Activated CD4-positive, alpha-beta memory T cell treated with anti-CD3 and anti-CD28 coated beads, Interleukin-2, amount 10 ng/mL, durations not matched to agents 7 days and 5 days (primary cell): ENCODE measurements at regions not wholly inside any gene's neighbourhood (a gene's known extent, or its start where the extent isn't known, plus 50 kb on each side); places are given as distances from the start of the nearest gene placed in this dataset.

ENCODE experiments used
- CTCF ChIA-PET: fragments of 350-600 bp; sonication (Branson Sonifier 250); formaldehyde crosslinking; loops from one replicate; lab custom pipeline; 2021; ENCODE audit warnings: antibody characterized with exemption, inconsistent platforms; lab: Charles Lee
- POLR2A ChIA-PET: fragments of 350-600 bp; sonication (Branson Sonifier 250); formaldehyde crosslinking; loops from one replicate; lab custom pipeline; 2021; ENCODE audit warnings: antibody characterized with exemption; lab: Charles Lee
- DNase-seq: peaks from one replicate; pipeline ENCODE4 v3.0.0-alpha.2; 2020
- H3K27ac Mint-ChIP-seq: one replicate; pipeline ENCODE4 v1.8.0; 2021; ENCODE audit warnings: mild to moderate bottlenecking, mixed read lengths
- H3K27me3 Mint-ChIP-seq: one replicate; pipeline ENCODE4 v1.8.0; 2021; ENCODE audit warnings: mixed read lengths
- H3K36me3 Mint-ChIP-seq: one replicate; pipeline ENCODE4 v1.8.0; 2021; ENCODE audit warnings: low read depth, mixed read lengths
- H3K4me1 Mint-ChIP-seq: one replicate; pipeline ENCODE4 v1.8.0; 2021; ENCODE audit warnings: mixed read lengths
- H3K4me3 Mint-ChIP-seq: one replicate; pipeline ENCODE4 v1.8.0; 2021; ENCODE audit warnings: mild to moderate bottlenecking, mixed read lengths
- H3K9me3 Mint-ChIP-seq: one replicate; pipeline ENCODE4 v1.8.0; 2021; ENCODE audit warnings: mixed read lengths

DNA sequence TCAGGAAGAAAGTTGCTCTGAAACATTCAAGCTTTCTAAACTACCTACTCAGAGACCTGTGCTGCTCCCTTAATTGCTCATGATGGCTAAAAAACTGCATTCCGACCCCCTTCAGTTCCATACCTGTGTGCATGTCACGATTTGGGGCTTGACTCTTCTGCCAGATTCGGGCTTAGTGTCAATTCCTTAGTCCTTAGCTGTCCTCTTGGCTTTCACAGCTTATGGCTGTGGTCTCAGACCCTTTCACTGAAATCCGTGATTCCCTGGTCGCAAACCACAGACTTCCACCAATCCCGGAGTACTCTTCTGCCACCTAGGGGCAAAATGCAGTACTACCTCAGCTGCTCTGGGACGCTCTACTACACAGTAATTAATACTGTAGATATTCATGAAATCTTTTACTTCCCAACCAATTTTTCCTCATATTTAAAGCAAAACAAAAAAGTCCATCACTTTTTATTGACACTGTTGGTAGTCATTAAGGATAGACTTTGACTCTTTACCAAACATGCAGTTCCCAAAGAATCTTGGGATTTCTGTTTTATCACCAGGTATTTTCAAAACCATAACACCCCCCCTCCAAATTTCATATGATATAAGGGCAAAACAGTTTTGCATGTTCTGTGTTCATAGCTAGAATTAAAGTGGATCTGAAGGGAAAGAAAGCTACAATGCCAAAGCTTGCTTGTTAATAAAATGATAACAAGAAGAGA, 617.4 kb downstream of the SLCO4C1 start:
- DNase-seq, result peak; percentile 31
- ChIA-PET CTCF (interaction anchor here (0.8 to 2.1 kb wide), 4 partner anchors 9 to 38 kb away, joined by 3 to 8 read pairs (median 4); no protein-coding TSS in a partner anchor), POLR2A (no interaction called here)
- Mint-ChIP-seq H3K27me3 (no peaks in the 10 kb centered on the region), H3K4me3 (no peak overlapping the region), H3K4me1 (no peaks in the 10 kb centered on the region), H3K36me3 (no peaks in the 10 kb centered on the region), H3K9me3 (no peaks in the 10 kb centered on the region), H3K27ac (no peak overlapping the region)

DNA sequence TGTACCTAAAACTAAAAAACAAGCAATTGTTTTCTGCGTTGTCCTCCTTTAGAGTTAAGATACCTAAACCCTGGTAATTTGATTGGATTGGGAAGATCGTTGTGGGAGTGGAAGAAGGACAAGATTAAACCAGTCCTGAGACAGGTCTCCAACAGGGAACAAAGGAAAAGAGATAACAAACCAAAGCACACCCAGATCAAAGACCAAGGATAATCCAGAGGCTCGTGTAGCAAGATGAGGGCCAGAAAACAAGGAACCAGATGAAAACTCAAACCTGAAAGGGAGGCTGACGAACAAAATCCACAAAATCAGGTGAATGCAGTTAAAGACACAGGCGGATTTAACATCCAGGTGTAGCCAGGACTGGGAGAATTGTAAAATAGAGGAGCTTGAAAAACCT, 618.1 kb downstream of the SLCO4C1 start:
- CTCF ChIA-PET, result interaction anchor here (1.3 to 2.1 kb wide), 2 partner anchors 9 to 10 kb away, joined by 4 to 8 read pairs; no protein-coding TSS in a partner anchor
- Mint-ChIP-seq H3K4me1 (no peaks in the 10 kb centered on the region), H3K27me3 (no peaks in the 10 kb centered on the region), H3K9me3 (no peaks in the 10 kb centered on the region), H3K36me3 (no peaks in the 10 kb centered on the region), H3K4me3 (no peak overlapping the region), H3K27ac (no peak overlapping the region)
- POLR2A ChIA-PET, result no interaction called here
- DNase-seq, result no peak

DNA sequence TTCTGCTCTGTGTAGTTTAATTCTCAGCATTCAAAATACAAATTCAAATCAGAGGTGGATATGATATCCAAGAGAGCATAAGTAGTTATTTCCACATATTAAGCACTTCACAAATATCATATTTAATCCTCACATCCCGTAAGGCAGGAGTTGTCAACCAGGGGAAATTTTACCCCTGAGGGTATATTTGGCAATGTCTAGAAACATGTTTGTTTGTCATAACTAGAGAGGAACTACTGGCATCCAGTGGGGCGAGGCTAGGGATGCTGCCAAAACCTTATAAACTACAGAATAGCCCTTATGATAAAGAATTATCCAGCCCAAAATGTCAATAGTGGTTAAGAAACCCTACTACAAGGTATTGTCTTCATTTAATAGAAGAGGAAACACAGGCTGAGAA, 619.4 kb downstream of the SLCO4C1 start:
- Mint-ChIP-seq H3K36me3 (no peaks in the 10 kb centered on the region), H3K4me3 (no peak overlapping the region), H3K4me1 (no peaks in the 10 kb centered on the region), H3K27ac (no peak overlapping the region), H3K9me3 (no peaks in the 10 kb centered on the region), H3K27me3 (no peaks in the 10 kb centered on the region)
- CTCF ChIA-PET, result no interaction called here
- POLR2A ChIA-PET, result no interaction called here
- no peak for DNase-seq

DNA sequence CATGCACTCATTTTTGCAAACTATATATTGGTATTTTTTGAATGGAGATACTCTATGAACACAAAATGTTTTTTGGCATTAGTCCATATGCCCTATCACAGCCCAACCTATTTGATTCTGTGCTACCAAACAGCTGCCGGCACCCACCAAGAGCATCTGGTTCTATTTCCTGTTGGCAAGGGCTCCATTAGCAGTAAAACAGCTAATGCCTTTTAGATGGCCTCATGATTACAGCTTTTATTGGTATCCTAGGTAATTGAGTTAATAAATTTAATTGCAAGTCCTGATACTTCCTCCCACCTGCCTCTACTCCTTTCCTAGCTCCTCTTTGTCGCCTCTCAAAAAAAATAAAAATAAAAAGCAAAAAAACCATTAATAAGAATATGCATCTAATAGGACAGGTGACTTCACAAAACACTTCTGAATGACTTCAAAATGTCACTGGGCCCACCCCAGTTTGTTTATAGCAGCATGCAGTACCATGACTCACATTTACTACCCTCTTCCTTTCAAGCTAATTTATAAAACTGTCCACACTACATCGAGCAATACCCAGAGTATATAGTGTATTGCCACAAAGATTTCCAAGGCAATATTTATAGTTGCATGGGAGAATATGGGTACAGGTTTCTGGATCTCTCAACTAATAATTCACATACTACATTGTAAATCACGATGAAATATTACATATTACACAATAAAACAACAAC, 620.4 kb downstream of the SLCO4C1 start:
- H3K27ac Mint-ChIP-seq, result no peak overlapping the region

DNA sequence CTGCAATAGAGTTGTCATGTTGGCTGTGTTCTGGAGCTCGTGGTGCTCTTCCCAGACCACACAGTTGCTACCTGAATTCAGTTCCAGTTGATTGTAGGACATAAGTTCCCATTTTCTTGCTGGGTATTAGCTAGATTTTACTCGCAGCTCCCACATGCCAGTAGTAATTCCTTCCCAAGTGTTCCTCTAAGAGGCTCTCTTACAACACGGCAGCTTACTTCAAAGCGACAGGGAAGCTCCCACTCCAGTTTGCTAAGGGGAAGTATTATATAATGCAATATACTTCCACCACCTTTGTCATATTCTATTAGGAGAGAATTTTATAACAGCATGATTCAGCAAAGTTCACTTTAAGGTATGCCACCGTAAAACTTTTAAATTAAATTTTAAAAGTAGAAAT, 623.0 kb downstream of the SLCO4C1 start:
- Mint-ChIP-seq H3K9me3 (no peaks in the 10 kb centered on the region), H3K36me3 (no peaks in the 10 kb centered on the region), H3K4me1 (no peaks in the 10 kb centered on the region), H3K27ac (no peak overlapping the region), H3K4me3 (no peak overlapping the region), H3K27me3 (no peaks in the 10 kb centered on the region)
- POLR2A ChIA-PET, result no interaction called here
- no peak for DNase-seq
- CTCF ChIA-PET, result no interaction called here

More for the DNA sequence above, 620.4 kb downstream of the SLCO4C1 start:
- POLR2A ChIA-PET, result no interaction called here
- Mint-ChIP-seq H3K4me1 (no peaks in the 10 kb centered on the region), H3K9me3 (no peaks in the 10 kb centered on the region), H3K27me3 (no peaks in the 10 kb centered on the region), H3K4me3 (no peak overlapping the region), H3K36me3 (no peaks in the 10 kb centered on the region)
- no peak for DNase-seq
- CTCF ChIA-PET, result no interaction called here

DNA sequence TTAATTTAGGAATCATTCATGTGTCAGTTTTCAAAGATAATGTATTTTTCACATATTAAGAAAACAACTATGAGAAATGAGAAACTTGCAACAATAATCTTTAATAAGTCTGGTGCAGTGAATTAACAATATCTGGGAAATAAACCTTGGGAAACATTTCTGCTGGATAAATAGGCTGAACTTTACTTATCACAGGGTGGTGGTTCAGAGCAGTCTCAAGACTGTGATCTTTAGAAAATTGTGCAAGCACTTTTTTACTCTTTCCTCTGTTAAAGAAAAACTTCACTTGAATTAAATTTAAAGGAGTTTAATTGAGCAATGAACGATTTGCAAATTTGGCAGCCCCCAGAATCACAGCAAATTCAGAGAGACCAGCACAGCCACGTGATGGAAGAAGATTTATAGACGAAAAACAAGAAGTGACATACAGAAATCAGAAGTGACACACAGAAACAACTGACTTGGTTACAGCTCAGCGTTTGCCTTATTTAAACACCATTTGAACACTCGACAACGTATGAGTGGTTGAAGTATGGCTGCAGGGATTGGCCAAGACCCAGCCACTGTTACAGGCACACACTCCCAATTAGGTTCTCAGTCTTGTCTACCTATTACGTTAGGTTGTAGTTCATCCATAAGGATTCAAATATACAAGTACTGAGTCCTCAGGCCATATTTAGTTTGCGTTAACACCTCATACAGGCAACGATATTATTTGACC, 631.9 kb downstream of the SLCO4C1 start:
- Mint-ChIP-seq H3K4me3 (no peak overlapping the region), H3K9me3 (no peaks in the 10 kb centered on the region), H3K27ac (no peak overlapping the region), H3K36me3 (no peaks in the 10 kb centered on the region), H3K27me3 (no peaks in the 10 kb centered on the region), H3K4me1 (no peaks in the 10 kb centered on the region)
- ChIA-PET CTCF (no interaction called here), POLR2A (no interaction called here)
- DNase-seq, result no peak

DNA sequence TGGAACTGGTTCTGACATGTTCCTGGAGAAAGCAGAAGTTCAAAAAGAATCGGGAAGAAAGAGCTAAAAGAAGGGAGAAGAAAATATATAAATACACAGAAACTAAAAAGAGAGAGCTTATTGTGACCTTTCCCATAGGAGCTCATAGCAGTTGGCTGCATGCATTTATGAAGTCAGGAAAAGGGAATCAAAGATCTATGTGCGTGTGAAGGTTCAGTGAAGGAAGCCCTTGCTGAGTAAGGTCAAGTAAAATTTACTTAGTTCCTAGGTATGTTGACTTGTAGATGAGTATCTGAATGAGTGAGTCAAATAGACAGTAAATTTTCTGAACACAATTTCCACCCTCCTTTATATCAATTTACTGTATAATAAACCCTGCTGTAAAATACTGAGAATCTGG, 632.5 kb downstream of the SLCO4C1 start:
- CTCF ChIA-PET, result interaction anchor here (1.2 kb wide), 1 partner anchor 16 kb away, joined by 3 read pairs; no protein-coding TSS in a partner anchor
- no peak for DNase-seq
- H3K9me3 Mint-ChIP-seq, result no peaks in the 10 kb centered on the region
- no peaks in the 10 kb centered on the region for H3K27me3 Mint-ChIP-seq
- H3K36me3 Mint-ChIP-seq, result no peaks in the 10 kb centered on the region
- no peak overlapping the region for H3K27ac Mint-ChIP-seq
- H3K4me3 Mint-ChIP-seq, result no peak overlapping the region
- H3K4me1 Mint-ChIP-seq, result no peaks in the 10 kb centered on the region
- POLR2A ChIA-PET, result no interaction called here

DNA sequence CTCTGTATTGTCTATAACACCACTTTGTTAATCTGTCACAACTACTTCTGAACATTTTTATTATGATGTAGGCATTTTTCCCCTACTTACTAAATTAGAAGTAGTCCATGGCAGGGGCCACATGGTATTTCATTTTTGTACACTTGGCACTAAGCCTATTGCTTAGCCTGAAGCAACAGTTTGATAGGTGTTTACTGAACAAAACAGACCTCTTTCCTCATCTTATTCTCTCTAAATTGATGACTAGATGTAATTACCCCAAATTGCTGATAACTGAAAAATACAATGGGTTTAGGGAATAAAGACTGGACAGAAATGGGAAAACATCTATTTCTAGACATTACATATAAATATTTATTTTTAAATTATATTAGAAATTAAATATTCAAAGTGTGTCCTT, 633.8 kb downstream of the SLCO4C1 start:
- no peaks in the 10 kb centered on the region for H3K9me3 Mint-ChIP-seq
- H3K4me3 Mint-ChIP-seq, result no peak overlapping the region
- H3K27ac Mint-ChIP-seq, result no peak overlapping the region
- DNase-seq, result no peak
- no peaks in the 10 kb centered on the region for H3K27me3 Mint-ChIP-seq
- no peaks in the 10 kb centered on the region for H3K36me3 Mint-ChIP-seq
- POLR2A ChIA-PET, result no interaction called here
- H3K4me1 Mint-ChIP-seq, result no peaks in the 10 kb centered on the region
- CTCF ChIA-PET, result interaction anchor here (1.2 kb wide), 1 partner anchor 17 kb away, joined by 3 read pairs; no protein-coding TSS in a partner anchor

DNA sequence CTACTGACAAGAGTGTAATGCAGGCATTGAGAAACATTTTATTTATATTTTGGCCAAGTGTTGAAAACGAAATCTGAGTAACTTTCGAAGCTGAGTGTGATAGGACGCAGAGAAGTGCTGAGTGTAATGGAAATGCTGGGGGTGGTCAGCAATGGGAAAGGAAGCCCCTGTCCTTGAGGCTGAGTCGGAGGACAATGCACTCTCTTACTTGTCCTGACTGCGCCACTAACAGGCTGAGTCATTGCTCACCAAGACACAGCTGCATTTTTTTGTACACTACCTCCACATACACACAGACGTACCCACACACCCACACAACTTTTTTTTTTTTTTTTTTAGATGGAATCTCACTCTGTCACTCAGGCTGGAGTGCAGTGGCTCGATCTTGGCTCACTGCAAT, 637.7 kb downstream of the SLCO4C1 start:
- H3K27me3 Mint-ChIP-seq, result no peaks in the 10 kb centered on the region
- no peaks in the 10 kb centered on the region for H3K9me3 Mint-ChIP-seq
- no peak overlapping the region for H3K4me3 Mint-ChIP-seq
- no peaks in the 10 kb centered on the region for H3K4me1 Mint-ChIP-seq
- no peak for DNase-seq
- H3K27ac Mint-ChIP-seq, result no peak overlapping the region
- no peaks in the 10 kb centered on the region for H3K36me3 Mint-ChIP-seq
- ChIA-PET POLR2A (no interaction called here), CTCF (no interaction called here)

DNA sequence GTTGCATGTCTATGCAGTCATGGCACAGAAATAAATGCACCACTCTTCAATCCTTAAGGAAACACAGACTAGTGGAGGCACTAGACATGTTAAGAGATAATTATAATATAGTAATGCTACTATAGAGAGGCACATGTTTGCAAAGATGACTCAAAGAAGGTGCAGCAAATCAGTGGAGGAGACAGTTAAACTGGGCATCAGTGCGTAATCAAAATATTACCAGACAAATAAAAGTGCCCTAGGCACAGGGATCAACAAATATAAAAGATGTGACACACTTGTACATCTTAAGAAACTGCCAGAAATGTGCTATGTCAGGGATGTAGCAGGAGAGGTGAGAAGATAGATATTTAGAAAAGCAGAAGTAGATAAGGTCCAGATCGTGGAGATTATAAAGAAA, 642.1 kb downstream of the SLCO4C1 start:
- no peaks in the 10 kb centered on the region for H3K36me3 Mint-ChIP-seq
- no peak overlapping the region for H3K27ac Mint-ChIP-seq
- ChIA-PET CTCF (no interaction called here), POLR2A (no interaction called here)
- DNase-seq, result no peak
- H3K4me3 Mint-ChIP-seq, result no peak overlapping the region
- H3K4me1 Mint-ChIP-seq, result no peaks in the 10 kb centered on the region
- H3K9me3 Mint-ChIP-seq, result no peaks in the 10 kb centered on the region
- H3K27me3 Mint-ChIP-seq, result no peaks in the 10 kb centered on the region

DNA sequence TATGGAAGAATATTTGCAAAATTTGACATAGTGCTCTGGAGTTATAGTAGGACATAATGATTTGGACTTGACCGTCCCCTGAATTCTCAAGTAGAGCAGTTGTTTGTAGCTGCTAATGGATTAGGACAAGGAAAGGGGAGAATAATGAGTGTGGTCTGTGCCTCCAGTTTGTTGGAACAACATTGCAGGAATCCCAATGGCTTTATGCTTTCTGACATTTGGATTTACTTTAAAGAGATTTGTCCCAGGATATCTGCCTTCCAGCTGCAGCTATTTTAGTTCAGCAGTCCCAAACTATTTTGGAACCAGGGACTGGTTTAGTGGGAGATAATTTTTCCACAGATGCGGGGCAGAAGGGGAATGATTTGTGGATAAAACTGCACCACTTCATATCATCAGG, 648.2 kb downstream of the SLCO4C1 start:
- H3K9me3 Mint-ChIP-seq, result no peaks in the 10 kb centered on the region
- no peak for DNase-seq
- H3K27me3 Mint-ChIP-seq, result no peaks in the 10 kb centered on the region
- no peak overlapping the region for H3K27ac Mint-ChIP-seq
- CTCF ChIA-PET, result no interaction called here
- H3K4me1 Mint-ChIP-seq, result no peaks in the 10 kb centered on the region
- no peaks in the 10 kb centered on the region for H3K36me3 Mint-ChIP-seq
- POLR2A ChIA-PET, result no interaction called here
- no peak overlapping the region for H3K4me3 Mint-ChIP-seq

DNA sequence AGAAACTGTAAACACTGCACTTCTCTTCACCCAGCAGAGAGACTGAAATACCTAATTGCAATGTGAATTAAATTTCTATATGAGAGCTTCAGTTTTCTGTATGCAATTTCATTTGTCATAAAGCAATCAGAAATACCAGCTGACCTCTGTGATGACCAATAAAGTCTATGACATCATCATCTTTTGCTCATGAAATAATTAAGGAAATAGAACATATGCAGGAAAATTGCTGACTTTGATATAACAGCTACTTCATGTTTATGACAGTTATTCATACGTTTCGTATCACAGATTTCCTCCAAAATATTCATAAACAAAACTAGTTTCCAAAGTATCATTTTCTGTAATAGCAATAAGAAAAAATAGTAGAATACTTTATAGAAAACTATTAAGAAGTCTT, 652.3 kb downstream of the SLCO4C1 start:
- POLR2A ChIA-PET, result no interaction called here

DNA sequence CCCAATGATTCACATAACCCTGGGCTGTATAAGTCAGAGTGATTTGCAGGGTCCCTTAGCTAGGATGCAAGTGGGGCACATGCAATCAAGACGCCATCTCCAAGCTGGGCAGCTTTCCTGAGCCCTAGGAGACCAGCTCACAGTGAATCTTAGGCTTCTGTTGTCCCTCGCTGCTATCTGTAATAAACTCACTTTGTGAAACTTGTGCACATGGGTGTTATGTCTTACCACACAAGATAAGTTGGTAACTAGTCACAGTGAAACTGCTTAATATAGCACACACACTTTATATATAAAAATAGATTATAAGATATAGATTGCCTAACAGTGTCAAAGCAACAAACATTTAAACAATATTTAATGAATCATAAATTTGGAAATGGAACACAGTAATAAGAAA, 658.5 kb downstream of the SLCO4C1 start:
- Mint-ChIP-seq H3K36me3 (no peaks in the 10 kb centered on the region), H3K9me3 (no peaks in the 10 kb centered on the region), H3K4me1 (no peaks in the 10 kb centered on the region), H3K27ac (no peak overlapping the region), H3K27me3 (no peaks in the 10 kb centered on the region), H3K4me3 (no peak overlapping the region)
- DNase-seq, result no peak
- CTCF ChIA-PET, result no interaction called here
- POLR2A ChIA-PET, result no interaction called here

More for the DNA sequence above, 652.3 kb downstream of the SLCO4C1 start:
- no peaks in the 10 kb centered on the region for H3K36me3 Mint-ChIP-seq
- no peak overlapping the region for H3K4me3 Mint-ChIP-seq
- H3K27ac Mint-ChIP-seq, result no peak overlapping the region
- no peaks in the 10 kb centered on the region for H3K4me1 Mint-ChIP-seq
- CTCF ChIA-PET, result no interaction called here
- H3K27me3 Mint-ChIP-seq, result no peaks in the 10 kb centered on the region
- no peak for DNase-seq
- H3K9me3 Mint-ChIP-seq, result no peaks in the 10 kb centered on the region
